Sigmoid colon (tissue), 4 donors: ENCODE measurements at regions not wholly inside any gene's neighbourhood (a gene's known extent, or its start where the extent isn't known, plus 50 kb on each side); places are given as distances from the start of the nearest gene placed in this dataset.

ENCODE experiments used
- CTCF ChIP-seq, 4 experiments: fragments of 450-650 bp in 3 of 4; fragments of 200-600 bp in 1 of 4; IDR thresholded peaks; one replicate each; pipeline ENCODE4 v1.5.1; 2016 to 2019; ENCODE audit warnings: antibody characterized with exemption in 4 of 4, mild to moderate bottlenecking in 3 of 4, moderate library complexity in 2 of 4
- EP300 ChIP-seq, 4 donors: sonication (generic); formaldehyde crosslinking; IDR thresholded peaks; one replicate each; pipeline ENCODE4 v1.6.1; 2017; ENCODE audit warnings: antibody characterized with exemption in 4 of 4
- POLR2A ChIP-seq, 2 donors: fragments of 450-650 bp; IDR thresholded peaks; one replicate each; pipeline ENCODE4 v1.6.1; 2016; ENCODE audit warnings: antibody characterized with exemption in 2 of 2, mild to moderate bottlenecking in 2 of 2, moderate library complexity in 2 of 2
- POLR2AphosphoS5 ChIP-seq, 4 donors: sonication (generic); formaldehyde crosslinking; IDR thresholded peaks; one replicate each; pipeline ENCODE4 v1.6.1; 2017; ENCODE audit warnings: antibody characterized with exemption in 4 of 4

- TF ChIP-seq POLR2A (IDR thresholded peaks at IDR 0.05), result no peak
- TF ChIP-seq EP300 (IDR thresholded peaks at IDR 0.05), result no peak
- no peak for TF ChIP-seq CTCF (IDR thresholded peaks at IDR 0.05)
- no peak for TF ChIP-seq POLR2AphosphoS5 (IDR thresholded peaks at IDR 0.05)
Measured at GRCh38 chr13:53605326-53605725, 576.7 kb downstream of the OLFM4 start.
